H1 (cell line): ENCODE measurements at regions not wholly inside any gene's neighbourhood (a gene's known extent, or its start where the extent isn't known, plus 50 kb on each side); places are given as distances from the start of the nearest gene placed in this dataset.

ENCODE experiments used
- KDM4A ChIP-seq: IDR thresholded peaks from one replicate; pipeline ENCODE4 v1.7.1; 2012; ENCODE audit warnings: low read depth, mild to moderate bottlenecking, moderate library complexity, low read length, inconsistent platforms; ENCODE audit not compliant: severe bottlenecking
- NRF1 ChIP-seq: IDR thresholded peaks from 2 replicates; pipeline ENCODE4 v1.6.1; 2011; ENCODE audit warnings: mild to moderate bottlenecking, low read depth, low read length, improper control_type of control experiment

DNA sequence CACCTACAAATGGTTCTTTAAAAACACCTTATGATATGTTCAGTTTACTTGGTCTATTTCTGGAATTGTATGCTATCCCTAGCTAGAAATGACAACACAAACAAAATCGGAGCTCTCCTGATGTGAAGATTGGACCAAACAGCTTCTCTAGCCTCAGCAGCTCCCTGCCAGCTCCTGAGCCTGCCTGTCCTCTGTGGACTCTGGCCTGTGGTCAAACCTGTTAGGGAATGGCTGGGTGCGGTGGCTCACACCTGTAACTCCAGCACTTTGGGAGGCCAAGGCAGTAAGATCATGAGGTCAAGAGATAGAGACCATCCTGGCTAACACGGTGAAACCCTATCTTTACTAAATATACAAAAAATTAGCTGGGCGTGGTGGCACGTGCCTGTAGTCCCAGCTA lies 195.3 kb downstream of the GAS1 start (continued):
- TF ChIP-seq KDM4A (no peak), NRF1 (no peak)
